K562 (cell line): ENCODE measurements at regions not wholly inside any gene's neighbourhood (a gene's known extent, or its start where the extent isn't known, plus 50 kb on each side); places are given as distances from the start of the nearest gene placed in this dataset.

Experiments used
- ATAC-seq: fragments of 200-7000 bp; cut with Tn5 transposase; 3 replicates; pipeline ENCODE4 v1.9.1; 2020; ENCODE audit warnings: moderate library complexity
- BruUV-seq: library from RNA; stranded (reverse); fragments of 400-500 nt; replicated peaks from 2 replicates; lab custom pipeline; 2021; lab: Mats Ljungman, UMichigan
- CTCF ChIA-PET: fragments of 300-600 bp; formaldehyde crosslinking; extraction: SDS; loops from one replicate; lab custom pipeline; 2021; ENCODE audit warnings: low intra/inter-chr PET ratio; lab: Yijun Ruan, JAX
- POLR2A ChIA-PET: fragments of 300-600, 350-650 bp; sonication (Branson Sonifier 250); formaldehyde crosslinking; extraction: SDS; loops from one replicate; lab custom pipeline; 2021; ENCODE audit warnings: antibody characterized with exemption, inconsistent platforms; lab: Yijun Ruan, JAX
- DNase-seq, 4 experiments: peaks; one replicate each; pipeline versions ENCODE4 v3.0.0 to v3.0.0-alpha.2; 2011 to 2018; ENCODE audit warnings: low spot score in 3 of 4, mixed read lengths in 3 of 4; ENCODE audit errors: extremely low read depth in 1 of 4
- FAIRE-seq: peaks from 2 replicates; lab custom pipeline; 2011; peaks lifted over from hg19 to GRCh38; lab: Jason Lieb, UNC
- H2AFZ ChIP-seq: 2 replicates; pipeline ENCODE4 v1.6.0; 2011; ENCODE audit warnings: low read depth, low read length, control low read depth, inconsistent platforms
- H3K27ac ChIP-seq: fragments of 200-600 bp; 3 replicates; pipeline ENCODE4 v1.8.0; 2011; ENCODE audit warnings: low read depth, mild to moderate bottlenecking, control low read depth, inconsistent platforms, low read length, moderate library complexity, mixed read lengths; ENCODE audit errors: extremely low read depth
- H3K27me3 ChIP-seq, 2 experiments: fragments of 300-600 bp in 1 of 2; 2 replicates in 1 of 2; 3 replicates in 1 of 2; pipeline versions ENCODE4 v1.6.0 to v1.8.0; 2011; ENCODE audit warnings: inconsistent platforms in 2 of 2, low read length in 2 of 2, mild to moderate bottlenecking in 1 of 2, mixed read lengths in 1 of 2, moderate library complexity in 1 of 2; ENCODE audit not compliant: control insufficient read depth in 2 of 2, insufficient read depth in 2 of 2
- H3K36me3 ChIP-seq: fragments of 300-600 bp; 3 replicates; pipeline ENCODE4 v1.8.0; 2011; ENCODE audit warnings: mild to moderate bottlenecking, low read length, inconsistent platforms; ENCODE audit not compliant: control insufficient read depth, insufficient read depth
- H3K4me1 ChIP-seq, 2 experiments: fragments of 200-600 bp in 1 of 2; replicated peaks in 1 of 2; 2 replicates in 1 of 2; 3 replicates in 1 of 2; pipeline versions ENCODE4 v1.5.1 to v1.8.0; 2011; ENCODE audit warnings: inconsistent platforms in 2 of 2, low read length in 2 of 2, mild to moderate bottlenecking in 1 of 2, mixed read lengths in 1 of 2, moderate library complexity in 1 of 2; ENCODE audit not compliant: control insufficient read depth in 2 of 2, insufficient read depth in 2 of 2
- H3K4me2 ChIP-seq: 2 replicates; pipeline ENCODE4 v1.6.1; 2011; ENCODE audit warnings: low read length, control low read depth, inconsistent platforms, mixed read lengths; ENCODE audit not compliant: insufficient read depth
- H3K4me3 ChIP-seq: fragments of 200-600 bp; sonication (generic), shearing (Covaris generic); 2 replicates; pipeline ENCODE4 v1.5.1; 2016; ENCODE audit warnings: control low read depth, inconsistent platforms
- H3K79me2 ChIP-seq: fragments of 200-600 bp; 3 replicates; pipeline ENCODE4 v1.8.0; 2011; ENCODE audit warnings: low read length, inconsistent platforms; ENCODE audit not compliant: control insufficient read depth, insufficient read depth
- H3K9ac ChIP-seq, 2 experiments: 2 replicates each; pipeline versions ENCODE4 v1.6.0 to v1.6.1; 2011; ENCODE audit warnings: low read depth in 2 of 2, low read length in 2 of 2, control low read depth in 1 of 2, inconsistent platforms in 1 of 2, mild to moderate bottlenecking in 1 of 2, mixed read lengths in 1 of 2; ENCODE audit not compliant: insufficient read depth in 1 of 2
- H3K9me1 ChIP-seq: one replicate; pipeline ENCODE4 v1.6.0; 2011; ENCODE audit warnings: inconsistent platforms, mild to moderate bottlenecking, low read length, moderate library complexity; ENCODE audit not compliant: control insufficient read depth, insufficient read depth
- H3K9me3 ChIP-seq: replicated peaks from 2 replicates; pipeline ENCODE4 v1.5.1; 2011; ENCODE audit warnings: low read depth, low read length, inconsistent platforms; ENCODE audit not compliant: control insufficient read depth, insufficient read depth
- H4K20me1 ChIP-seq: replicated peaks from 2 replicates; pipeline ENCODE4 v1.6.1; 2011; ENCODE audit warnings: low read length, inconsistent platforms, mixed read lengths; ENCODE audit not compliant: control insufficient read depth, insufficient read depth
- ARHGAP35 ChIP-seq: fragments of 450-650 bp; IDR thresholded peaks from 2 replicates; pipeline ENCODE4 v1.6.1; 2018; ENCODE audit not compliant: partially characterized antibody
- BACH1 ChIP-seq: fragments of 200-800 bp; sonication (Bioruptor generic); IDR thresholded peaks from 2 replicates; pipeline ENCODE4 v1.6.1; 2016; ENCODE audit warnings: missing genetic modification characterization, missing compliant biosample characterization
- CXXC5 ChIP-seq: fragments of 250-450 bp; sonication (Bioruptor Pico); IDR thresholded peaks from 2 replicates; pipeline ENCODE4 v1.8.0; 2022; ENCODE audit warnings: inconsistent platforms, mild to moderate bottlenecking, moderate library complexity
- ERF ChIP-seq: fragments of 450-650 bp; formaldehyde crosslinking; IDR thresholded peaks from 2 replicates; pipeline ENCODE4 v1.4.0; 2020; ENCODE audit warnings: mild to moderate bottlenecking, mixed read lengths
- HNRNPH1 ChIP-seq: fragments of 200-400 bp; formaldehyde crosslinking; optimal IDR thresholded peaks from 2 replicates; pipeline ENCODE3; 2017; ENCODE audit warnings: low read depth, mild to moderate bottlenecking, low read length, moderate library complexity
- RUNX1 ChIP-seq: sonication (generic); IDR thresholded peaks from 2 replicates; pipeline ENCODE4 v1.6.1; 2016; ENCODE audit warnings: antibody characterized with exemption, low read depth
- SAFB2 ChIP-seq: fragments of 200-400 bp; formaldehyde crosslinking; IDR thresholded peaks from 2 replicates; pipeline ENCODE4 v1.6.1; 2018; ENCODE audit warnings: borderline replicate concordance, low read length, low read depth, moderate library complexity; ENCODE audit not compliant: severe bottlenecking
- SMARCE1 ChIP-seq: fragments of 450-650 bp; IDR thresholded peaks from 2 replicates; pipeline ENCODE4 v1.7.1; 2016; ENCODE audit warnings: mild to moderate bottlenecking
- SMC3 ChIP-seq: conservative IDR thresholded peaks from 2 replicates; pipeline ENCODE4 v1.6.1; 2011; ENCODE audit warnings: low read depth, low read length, improper control_type of control experiment; ENCODE audit not compliant: insufficient read depth
- ZBED1 ChIP-seq: IDR thresholded peaks from 2 replicates; pipeline ENCODE4 v1.6.1; 2014
- ZC3H4 ChIP-seq: sonication (generic); formaldehyde crosslinking; IDR thresholded peaks from 2 replicates; pipeline ENCODE4 v1.9.0; 2021; ENCODE audit warnings: missing genetic modification reagents, borderline replicate concordance
- ZNF174 ChIP-seq: fragments of 250-450 bp; sonication (Bioruptor Pico); IDR thresholded peaks from 2 replicates; pipeline ENCODE4 v1.4.0; 2020; ENCODE audit warnings: mild to moderate bottlenecking
- WGBS: fragments of 100-300 bp; shearing (Covaris generic); methylation state at CpG from one replicate; pipeline ENCODE4 v1.1.6; 2016; ENCODE audit warnings: low coverage, mixed read lengths; ENCODE audit not compliant: insufficient coverage; ENCODE audit errors: missing lambda C conversion rate; 5-methylcytosine and 5-hydroxymethylcytosine counted together
- in situ Hi-C: fragments of 300-500 bp; cut with MboI; formaldehyde crosslinking; loops from 4 replicates; pipeline ENCODE4 v1.15.0; 2018; ENCODE audit warnings: inconsistent platforms, mixed read lengths
- intact Hi-C: fragments of 100-400 bp; cut with micrococcal nuclease; formaldehyde crosslinking; loops from 2 replicates; pipeline ENCODE4 v1.14.2; 2022
- TF ChIP-seq, protein P1 (sequence below): sonication (generic); formaldehyde crosslinking; IDR thresholded peaks from 2 replicates; pipeline ENCODE4 v1.9.0; 2022; ENCODE audit warnings: mild to moderate bottlenecking, missing genetic modification reagents
- TF ChIP-seq, protein P2 (sequence below): sonication (generic); formaldehyde crosslinking; IDR thresholded peaks from 2 replicates; pipeline ENCODE4 v1.8.0; 2022; ENCODE audit warnings: mild to moderate bottlenecking, low read depth, missing genetic modification reagents
- TF ChIP-seq, protein P3 (sequence below), 3 experiments: IDR thresholded peaks in 2 of 3; conservative IDR thresholded peaks in 1 of 3; 2 replicates each; pipeline ENCODE4 v1.5.1; 2011 to 2012; ENCODE audit warnings: low read length in 3 of 3, mild to moderate bottlenecking in 3 of 3, control low read depth in 2 of 3, improper control_type of control experiment in 1 of 3, inconsistent platforms in 1 of 3, low read depth in 1 of 3, mixed read lengths in 1 of 3, moderate library complexity in 1 of 3; ENCODE audit not compliant: insufficient read depth in 2 of 3

DNA sequence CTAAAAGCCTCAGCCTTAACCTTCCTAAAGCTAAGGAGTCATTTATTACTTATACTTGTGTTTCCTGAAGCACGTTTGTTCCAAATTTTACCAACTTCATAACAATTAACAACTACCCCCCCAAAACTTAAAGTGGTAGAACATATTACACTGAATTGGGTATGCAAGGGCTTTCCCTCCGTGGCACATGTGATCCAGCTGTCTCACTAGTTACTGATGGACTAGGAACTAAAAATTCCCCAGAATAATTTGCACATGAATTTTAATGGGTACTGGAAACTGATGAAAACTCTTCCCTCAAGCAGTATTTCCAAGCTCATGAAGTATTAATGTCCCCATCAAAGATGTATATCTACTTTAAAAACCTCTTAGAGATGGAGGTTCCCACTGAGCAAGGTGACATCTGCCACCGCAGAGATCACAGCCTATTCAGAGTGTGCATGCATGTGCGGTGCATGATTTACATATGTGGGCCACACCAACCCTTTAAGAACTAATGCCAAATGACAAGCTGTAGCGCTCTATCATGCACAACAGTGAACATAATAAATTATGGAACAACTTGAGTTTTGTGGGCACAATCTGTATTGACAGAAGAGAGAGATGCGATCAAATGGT, 139.9 kb upstream of the ADCY1 start:
- no peaks in the 10 kb centered on the region for H3K36me3 ChIP-seq
- CTCF ChIA-PET = no interaction called here
- H3K79me2 ChIP-seq = no peaks in the 10 kb centered on the region
- no peak overlapping the region for H3K4me3 ChIP-seq
- H3K4me1 ChIP-seq = no peaks in the 10 kb centered on the region
- in situ Hi-C loops (no loop called here), intact Hi-C loops (no loop called here)
- H3K4me2 ChIP-seq = no peak overlapping the region
- H3K9me1 ChIP-seq = no peaks in the 10 kb centered on the region
- H3K9ac ChIP-seq = no peak overlapping the region
- TF ChIP-seq, protein P1, sequence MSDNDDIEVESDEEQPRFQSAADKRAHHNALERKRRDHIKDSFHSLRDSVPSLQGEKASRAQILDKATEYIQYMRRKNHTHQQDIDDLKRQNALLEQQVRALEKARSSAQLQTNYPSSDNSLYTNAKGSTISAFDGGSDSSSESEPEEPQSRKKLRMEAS = no peak
- TF ChIP-seq, protein P2, sequence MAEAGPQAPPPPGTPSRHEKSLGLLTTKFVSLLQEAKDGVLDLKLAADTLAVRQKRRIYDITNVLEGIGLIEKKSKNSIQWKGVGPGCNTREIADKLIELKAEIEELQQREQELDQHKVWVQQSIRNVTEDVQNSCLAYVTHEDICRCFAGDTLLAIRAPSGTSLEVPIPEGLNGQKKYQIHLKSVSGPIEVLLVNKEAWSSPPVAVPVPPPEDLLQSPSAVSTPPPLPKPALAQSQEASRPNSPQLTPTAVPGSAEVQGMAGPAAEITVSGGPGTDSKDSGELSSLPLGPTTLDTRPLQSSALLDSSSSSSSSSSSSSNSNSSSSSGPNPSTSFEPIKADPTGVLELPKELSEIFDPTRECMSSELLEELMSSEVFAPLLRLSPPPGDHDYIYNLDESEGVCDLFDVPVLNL (CRISPR knock-in tag) = no peak
- TF ChIP-seq RUNX1 (no peak), ZBED1 (no peak), HNRNPH1 (no peak), ARHGAP35 (no peak), CXXC5 (CRISPR knock-in tag) (no peak), SMC3 (no peak), ZC3H4 (CRISPR knock-in tag) (no peak), SMARCE1 (no peak), ZNF174 (CRISPR knock-in tag) (no peak), BACH1 (tag) (no peak), SAFB2 (no peak), ERF (CRISPR knock-in tag) (no peak)
- TF ChIP-seq, protein P3, sequence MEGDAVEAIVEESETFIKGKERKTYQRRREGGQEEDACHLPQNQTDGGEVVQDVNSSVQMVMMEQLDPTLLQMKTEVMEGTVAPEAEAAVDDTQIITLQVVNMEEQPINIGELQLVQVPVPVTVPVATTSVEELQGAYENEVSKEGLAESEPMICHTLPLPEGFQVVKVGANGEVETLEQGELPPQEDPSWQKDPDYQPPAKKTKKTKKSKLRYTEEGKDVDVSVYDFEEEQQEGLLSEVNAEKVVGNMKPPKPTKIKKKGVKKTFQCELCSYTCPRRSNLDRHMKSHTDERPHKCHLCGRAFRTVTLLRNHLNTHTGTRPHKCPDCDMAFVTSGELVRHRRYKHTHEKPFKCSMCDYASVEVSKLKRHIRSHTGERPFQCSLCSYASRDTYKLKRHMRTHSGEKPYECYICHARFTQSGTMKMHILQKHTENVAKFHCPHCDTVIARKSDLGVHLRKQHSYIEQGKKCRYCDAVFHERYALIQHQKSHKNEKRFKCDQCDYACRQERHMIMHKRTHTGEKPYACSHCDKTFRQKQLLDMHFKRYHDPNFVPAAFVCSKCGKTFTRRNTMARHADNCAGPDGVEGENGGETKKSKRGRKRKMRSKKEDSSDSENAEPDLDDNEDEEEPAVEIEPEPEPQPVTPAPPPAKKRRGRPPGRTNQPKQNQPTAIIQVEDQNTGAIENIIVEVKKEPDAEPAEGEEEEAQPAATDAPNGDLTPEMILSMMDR (IDR thresholded peaks at IDR 0.05 in 2 of 3, conservative IDR thresholded peaks at IDR 0.05 in 1 of 3; ENCODE audit: insufficient read depth in 2 of 3, low read depth in 1 of 3, low read length in 3 of 3) = no peak
- TF ChIP-seq, all 486 proteins: peak for 0
- H2AFZ ChIP-seq = no peak overlapping the region
- WGBS = under 1% methylated on average over 6 of the region's 6 CpGs
- no peak overlapping the region for H3K27ac ChIP-seq
- H4K20me1 ChIP-seq = no peaks in the 10 kb centered on the region
- peaks cover 0 to 4% of the 10 kb centered on the region in 2 experiments; a peak in 4 of 5 replicates for H3K27me3 ChIP-seq
- FAIRE-seq (no peak), ATAC-seq (no peak), DNase-seq (no peak)
- no TSS peak for BruUV-seq
- POLR2A ChIA-PET = interaction anchor here (0.8 kb wide), 1 partner anchor 148 kb away, joined by 3 read pairs; no protein-coding TSS in a partner anchor
- no peaks in the 10 kb centered on the region for H3K9me3 ChIP-seq
